HepG2 (cell line): ENCODE measurements at regions not wholly inside any gene's neighbourhood (a gene's known extent, or its start where the extent isn't known, plus 50 kb on each side); places are given as distances from the start of the nearest gene placed in this dataset.
"Not testable (repeated sequence)": the region's sequence is repeated elsewhere in the genome, so short reads cannot be mapped to it uniquely, and the experiment has no call there.

Source experiments
- ATAC-seq: fragments of 200-7000 bp; cut with Tn5 transposase; 3 replicates; pipeline ENCODE4 v1.9.1; 2020; ENCODE audit warnings: mild to moderate bottlenecking, moderate library complexity
- BruUV-seq: library from RNA; stranded (reverse); fragments of 400-500 nt; replicated peaks from 2 replicates; lab custom pipeline; 2021; lab: Mats Ljungman, UMichigan
- CTCF ChIA-PET: fragments of 300-600 bp; formaldehyde crosslinking; extraction: SDS; loops from one replicate; lab custom pipeline; 2021; ENCODE audit warnings: low total read pairs, inconsistent platforms, low intra/inter-chr PET ratio; lab: Yijun Ruan, JAX
- POLR2A ChIA-PET: fragments of 350-600 bp; sonication (Branson Sonifier 250); formaldehyde crosslinking; loops from one replicate; lab custom pipeline; 2020; ENCODE audit warnings: antibody characterized with exemption, inconsistent platforms; lab: Yijun Ruan, JAX
- DNase-seq: peaks from one replicate; pipeline ENCODE4 v3.0.0-alpha.2; 2015; ENCODE audit warnings: low spot score
- FAIRE-seq: peaks from 3 replicates; lab custom pipeline; 2011; peaks lifted over from hg19 to GRCh38; lab: Jason Lieb, UNC
- H2AFZ ChIP-seq: one replicate; pipeline ENCODE4 v1.6.1; 2011; ENCODE audit warnings: low read length, inconsistent platforms
- H3K27ac ChIP-seq: fragments of 300-600 bp; 3 replicates; pipeline ENCODE4 v1.8.0; 2011; ENCODE audit warnings: mixed run types, mild to moderate bottlenecking, mixed read lengths, low read length, inconsistent platforms; ENCODE audit not compliant: insufficient read depth; ENCODE audit errors: extremely low read length
- H3K27me3 ChIP-seq, 2 experiments: fragments of 200-600 bp in 1 of 2; 2 replicates in 1 of 2; 3 replicates in 1 of 2; pipeline versions ENCODE4 v1.6.0 to v1.8.0; 2011; ENCODE audit warnings: low read length in 2 of 2, mild to moderate bottlenecking in 2 of 2, moderate library complexity in 2 of 2, inconsistent platforms in 1 of 2; ENCODE audit not compliant: insufficient read depth in 2 of 2, control insufficient read depth in 1 of 2
- H3K36me3 ChIP-seq, 2 experiments: fragments of 200-600 bp in 1 of 2; replicated peaks in 1 of 2; 2 replicates in 1 of 2; 3 replicates in 1 of 2; pipeline versions ENCODE4 v1.5.1 to v1.8.0; 2011; ENCODE audit warnings: low read length in 2 of 2, inconsistent platforms in 1 of 2; ENCODE audit not compliant: insufficient read depth in 2 of 2, control insufficient read depth in 1 of 2
- H3K4me1 ChIP-seq: 2 replicates; pipeline ENCODE4 v1.5.1; 2012; ENCODE audit warnings: low read length, inconsistent platforms; ENCODE audit not compliant: insufficient read depth
- H3K4me2 ChIP-seq: 2 replicates; pipeline ENCODE4 v1.6.0; 2011; ENCODE audit warnings: low read depth, low read length, inconsistent platforms
- H3K4me3 ChIP-seq, 3 experiments: fragments of 200-600 bp in 1 of 3; sonication (generic), shearing (Covaris generic) in 1 of 3; replicated peaks in 1 of 3; 2 replicates each; pipeline ENCODE4 v1.5.1; 2011 to 2016; ENCODE audit warnings: low read length in 3 of 3, inconsistent platforms in 2 of 3, low read depth in 2 of 3, mild to moderate bottlenecking in 2 of 3, control low read depth in 1 of 3, mixed read lengths in 1 of 3; ENCODE audit not compliant: insufficient read depth in 1 of 3
- H3K79me2 ChIP-seq: one replicate; pipeline ENCODE4 v1.6.1; 2011; ENCODE audit warnings: low read length, inconsistent platforms; ENCODE audit not compliant: insufficient read depth
- H3K9ac ChIP-seq: 2 replicates; pipeline ENCODE4 v1.6.0; 2011; ENCODE audit warnings: mild to moderate bottlenecking, low read depth, low read length, inconsistent platforms; ENCODE audit not compliant: insufficient read depth
- H3K9me3 ChIP-seq: 2 replicates; pipeline ENCODE4 v1.5.1; 2012; ENCODE audit warnings: mild to moderate bottlenecking, low read length
- H4K20me1 ChIP-seq: 2 replicates; pipeline ENCODE4 v1.6.0; 2011; ENCODE audit warnings: inconsistent platforms, mild to moderate bottlenecking, low read length, moderate library complexity; ENCODE audit not compliant: insufficient read depth
- NR3C1 ChIP-seq: sonication (generic); formaldehyde crosslinking; IDR thresholded peaks from 2 replicates; pipeline ENCODE4 v1.4.0; 2020; ENCODE audit warnings: missing genetic modification reagents
- TBP ChIP-seq: sonication (generic); formaldehyde crosslinking; IDR thresholded peaks from 2 replicates; pipeline ENCODE4 v1.5.0; 2020; ENCODE audit warnings: missing genetic modification reagents
- XRCC5 ChIP-seq: fragments of 200-400 bp; formaldehyde crosslinking; optimal IDR thresholded peaks from 2 replicates; pipeline ENCODE3; 2017; ENCODE audit warnings: mild to moderate bottlenecking, low read length
- ZNF546 ChIP-seq: sonication (generic); formaldehyde crosslinking; conservative IDR thresholded peaks from 2 replicates; pipeline ENCODE4 v1.8.1; 2023; ENCODE audit warnings: mild to moderate bottlenecking, missing genetic modification reagents
- WGBS: methylation state at CpG from one replicate; pipeline ENCODE4 v1.1.6; 2017; ENCODE audit warnings: low lambda C conversion rate; 5-methylcytosine and 5-hydroxymethylcytosine counted together
- in situ Hi-C: cut with HindIII; loops from 2 replicates; pipeline ENCODE4 v1.10.0; 2017; ENCODE audit warnings: low pct_unique_long_range_greater_than_20kb; ENCODE audit not compliant: extremely low pct_ligation_motif_present
- intact Hi-C: fragments of 100-400 bp; cut with micrococcal nuclease; formaldehyde crosslinking; loops from one replicate; pipeline ENCODE4 v1.10.0; 2022; ENCODE audit not compliant: unreplicated experiment

GRCh38 chr13:85132986-85133385 is 666.2 kb downstream of the SLITRK6 start:
- ATAC-seq, result no peak
- WGBS, result 36% methylated on average over 6 of the region's 6 CpGs

GRCh38 chr13:85123501-85123900 is 675.7 kb downstream of the SLITRK6 start:
- CTCF ChIA-PET, H3K27me3 ChIP-seq, FAIRE-seq, H3K27ac ChIP-seq, H3K4me2 ChIP-seq, in situ Hi-C loops, intact Hi-C loops, H4K20me1 ChIP-seq, ATAC-seq, H3K79me2 ChIP-seq, H3K4me3 ChIP-seq, H3K9ac ChIP-seq, DNase-seq, H2AFZ ChIP-seq, H3K36me3 ChIP-seq, BruUV-seq, H3K9me3 ChIP-seq, POLR2A ChIA-PET, H3K4me1 ChIP-seq: not testable (repeated sequence)
- WGBS, result 10% methylated on average over 11 of the region's 14 CpGs

More at GRCh38 chr13:85132986-85133385, 666.2 kb downstream of the SLITRK6 start:
- no peaks in the 10 kb centered on the region for H3K4me1 ChIP-seq
- no peaks in the 10 kb centered on the region for H3K36me3 ChIP-seq
- CTCF ChIA-PET, result no interaction called here
- POLR2A ChIA-PET, result no interaction called here
- intact Hi-C loops, result no loop called here
- no peaks in the 10 kb centered on the region for H3K79me2 ChIP-seq
- no peak for DNase-seq
- BruUV-seq, result no TSS peak
- no peak overlapping the region for H3K4me3 ChIP-seq
- in situ Hi-C loops, result no loop called here
- H3K4me2 ChIP-seq, result no peak overlapping the region
- no peaks in the 10 kb centered on the region for H3K9me3 ChIP-seq
- no peak overlapping the region for H2AFZ ChIP-seq
- no peak for TF ChIP-seq NR3C1
- no peak for TF ChIP-seq ZNF546 (CRISPR knock-in tag)
- TF ChIP-seq TBP (CRISPR knock-in tag), result no peak
- TF ChIP-seq XRCC5, result no peak
- no peaks in the 10 kb centered on the region for H3K27me3 ChIP-seq
- FAIRE-seq, result no peak
- no peak overlapping the region for H3K27ac ChIP-seq
- H4K20me1 ChIP-seq, result no peaks in the 10 kb centered on the region
- H3K9ac ChIP-seq, result no peak overlapping the region
